CD14-positive monocyte (primary cell): ENCODE measurements at regions not wholly inside any gene's neighbourhood (a gene's known extent, or its start where the extent isn't known, plus 50 kb on each side); places are given as distances from the start of the nearest gene placed in this dataset.
"Not testable (repeated sequence)": the region's sequence is repeated elsewhere in the genome, so short reads cannot be mapped to it uniquely, and the experiment has no call there.

Experiments used
- DNase-seq, 3 donors: peaks; one replicate each; pipeline ENCODE4 v3.0.0-alpha.2; 2011 to 2022
- H2AFZ ChIP-seq: 2 replicates; pipeline ENCODE4 v1.6.0; 2012; ENCODE audit warnings: mild to moderate bottlenecking, low read depth, low read length, inconsistent platforms; ENCODE audit not compliant: insufficient read depth, poor library complexity, severe bottlenecking
- H3K27ac ChIP-seq, 2 donors: 1 replicate in 1 of 2; 2 replicates in 1 of 2; pipeline ENCODE4 v1.5.1; 2012 to 2013; ENCODE audit warnings: low read length in 2 of 2, control low read depth in 1 of 2, inconsistent platforms in 1 of 2, low read depth in 1 of 2, mild to moderate bottlenecking in 1 of 2
- H3K27me3 ChIP-seq, 2 donors: one replicate each; pipeline versions ENCODE4 v1.6.0 to v1.6.1; 2011 to 2013; ENCODE audit warnings: low read length in 2 of 2; ENCODE audit not compliant: control insufficient read depth in 2 of 2, insufficient read depth in 2 of 2
- H3K36me3 ChIP-seq, 2 donors: replicated peaks in 1 of 2; 1 replicate in 1 of 2; 2 replicates in 1 of 2; pipeline versions ENCODE4 v1.5.1 to v1.6.1; 2012 to 2013; ENCODE audit warnings: low read length in 2 of 2, control low read depth in 1 of 2, inconsistent platforms in 1 of 2, mild to moderate bottlenecking in 1 of 2; ENCODE audit not compliant: insufficient read depth in 2 of 2, control insufficient read depth in 1 of 2
- H3K4me1 ChIP-seq, 2 donors: 1 replicate in 1 of 2; 2 replicates in 1 of 2; pipeline versions ENCODE4 v1.5.1 to v1.6.1; 2012 to 2013; ENCODE audit warnings: low read length in 2 of 2, control low read depth in 1 of 2, inconsistent platforms in 1 of 2, mild to moderate bottlenecking in 1 of 2, moderate library complexity in 1 of 2; ENCODE audit not compliant: insufficient read depth in 2 of 2, control insufficient read depth in 1 of 2
- H3K4me2 ChIP-seq: replicated peaks from 2 replicates; pipeline ENCODE3; 2012; ENCODE audit warnings: low read length, moderate library complexity, mild to moderate bottlenecking; ENCODE audit not compliant: poor library complexity, severe bottlenecking; ENCODE audit errors: extremely low read depth
- H3K4me3 ChIP-seq, 3 experiments: fragments of 200-600 bp in 1 of 3; sonication (generic) in 1 of 3; replicated peaks in 1 of 3; 1 replicate in 2 of 3; 2 replicates in 1 of 3; pipeline ENCODE4 v1.5.1; 2011 to 2013; ENCODE audit warnings: low read length in 3 of 3, mild to moderate bottlenecking in 3 of 3, control low read depth in 2 of 3, low read depth in 2 of 3, inconsistent platforms in 1 of 3, moderate library complexity in 1 of 3
- H3K79me2 ChIP-seq: 2 replicates; pipeline ENCODE4 v1.6.0; 2012; ENCODE audit warnings: mild to moderate bottlenecking, control low read depth, inconsistent platforms, low read length, moderate library complexity; ENCODE audit not compliant: insufficient read depth
- H3K9ac ChIP-seq: 2 replicates; pipeline ENCODE4 v1.6.0; 2017; ENCODE audit warnings: low read length, mild to moderate bottlenecking; ENCODE audit not compliant: insufficient read depth, poor library complexity, severe bottlenecking
- H3K9me3 ChIP-seq, 2 donors: replicated peaks in 1 of 2; 1 replicate in 1 of 2; 2 replicates in 1 of 2; pipeline versions ENCODE4 v1.5.1 to v1.6.1; 2012 to 2013; ENCODE audit warnings: low read length in 2 of 2, control low read depth in 1 of 2; ENCODE audit not compliant: control insufficient read depth in 1 of 2, insufficient read depth in 1 of 2
- H4K20me1 ChIP-seq: 2 replicates; pipeline ENCODE4 v1.6.0; 2012; ENCODE audit warnings: mild to moderate bottlenecking, low read length, control low read depth, moderate library complexity; ENCODE audit not compliant: insufficient read depth
- H3K27ac Mint-ChIP-seq, 7 donors: one replicate each; pipeline ENCODE4 v1.8.0; 2020; ENCODE audit warnings: mild to moderate bottlenecking in 7 of 7, mixed read lengths in 7 of 7, moderate library complexity in 6 of 7, inconsistent platforms in 2 of 7
- H3K27me3 Mint-ChIP-seq, 3 donors: one replicate each; pipeline ENCODE4 v1.8.0; 2021 to 2022; ENCODE audit warnings: low read depth in 3 of 3, mild to moderate bottlenecking in 3 of 3, mixed read lengths in 3 of 3, moderate library complexity in 3 of 3, inconsistent platforms in 1 of 3
- H3K36me3 Mint-ChIP-seq, 2 donors: one replicate each; pipeline ENCODE4 v1.8.0; 2020; ENCODE audit warnings: mixed read lengths in 2 of 2, inconsistent platforms in 1 of 2, mild to moderate bottlenecking in 1 of 2
- H3K4me1 Mint-ChIP-seq: one replicate; pipeline ENCODE4 v1.8.0; 2020; ENCODE audit warnings: mild to moderate bottlenecking, mixed read lengths
- H3K4me3 Mint-ChIP-seq, 2 donors: one replicate each; pipeline ENCODE4 v1.8.0; 2020; ENCODE audit warnings: mild to moderate bottlenecking in 2 of 2, mixed read lengths in 2 of 2, moderate library complexity in 1 of 2
- H3K9me3 Mint-ChIP-seq, 7 donors: one replicate each; pipeline ENCODE4 v1.8.0; 2020 to 2022; ENCODE audit warnings: mixed read lengths in 7 of 7, mild to moderate bottlenecking in 6 of 7, moderate library complexity in 6 of 7, inconsistent platforms in 2 of 7
- CTCF ChIP-seq: fragments of 200-600 bp; IDR thresholded peaks from one replicate; pipeline ENCODE4 v1.8.0; 2022; ENCODE audit warnings: antibody characterized with exemption, mild to moderate bottlenecking
- WGBS: methylation state at CpG from one replicate; pipeline ENCODE4 v1.1.5; 2013; ENCODE audit warnings: missing lambda C conversion rate; ENCODE audit not compliant: insufficient coverage; 5-methylcytosine and 5-hydroxymethylcytosine counted together
- intact Hi-C, 2 donors: fragments of 100-400 bp; cut with micrococcal nuclease; formaldehyde crosslinking; loops; one replicate each; pipeline versions ENCODE4 v1.15.0 to v1.15.1; 2023

GRCh38 chrY:12500096-12500495 is 200.9 kb upstream of the USP9Y start:
- WGBS = 100% methylated on average over 2 of the region's 3 CpGs
- no peak for TF ChIP-seq CTCF
- Histone ChIP-seq H3K9me3 (no peaks in the 10 kb centered on the region), H3K4me1 (no peaks in the 10 kb centered on the region), H2AFZ (no peak overlapping the region), H3K27me3 (no peaks in the 10 kb centered on the region), H3K27ac (no peak overlapping the region), H3K9ac (no peak overlapping the region), H3K4me3 (no peak overlapping the region), H4K20me1 (no peaks in the 10 kb centered on the region), H3K36me3 (no peaks in the 10 kb centered on the region), H3K79me2 (no peaks in the 10 kb centered on the region), H3K4me2 (no peak overlapping the region)
- Mint-ChIP-seq H3K27me3 (peaks cover 0 to 2% (median 0%) of the 10 kb centered on the region in 3 donors), H3K4me3 (no peak overlapping the region), H3K27ac (no peak overlapping the region), H3K9me3 (peaks cover 0 to 15% (median 0%) of the 10 kb centered on the region in 7 donors), H3K36me3 (no peaks in the 10 kb centered on the region), H3K4me1 (no peaks in the 10 kb centered on the region)
- no peak for DNase-seq
- intact Hi-C loops = no loop called here

- intact Hi-C loops, H3K4me1 Mint-ChIP-seq, H3K4me1 ChIP-seq, H3K36me3 ChIP-seq, H3K4me3 ChIP-seq, H3K27me3 Mint-ChIP-seq, H3K9me3 Mint-ChIP-seq, H3K79me2 ChIP-seq, H3K9ac ChIP-seq, H3K4me2 ChIP-seq, DNase-seq, H3K27ac Mint-ChIP-seq, H3K27ac ChIP-seq, H4K20me1 ChIP-seq, H3K36me3 Mint-ChIP-seq, H2AFZ ChIP-seq, H3K9me3 ChIP-seq, H3K4me3 Mint-ChIP-seq, H3K27me3 ChIP-seq: not testable (repeated sequence)
- 80% methylated on average over 1 of the region's 4 CpGs for WGBS
Observed at GRCh38 chrY:12504028-12504427, 197.0 kb upstream of the USP9Y start.
